ENCODE measurements at regions not wholly inside any gene's neighbourhood (a gene's known extent, or its start where the extent isn't known, plus 50 kb on each side); places are given as distances from the start of the nearest gene placed in this dataset.

- TF ChIP-seq CTCF (IDR thresholded peaks at IDR 0.05 in 2 of 3, conservative IDR thresholded peaks at IDR 0.05 in 1 of 3; ENCODE audit: borderline replicate concordance in 1 of 3, insufficient read depth in 1 of 3, low read depth in 2 of 3, low read length in 2 of 3) (no peak), ZBTB33 (IDR thresholded peaks at IDR 0.05; ENCODE audit: extremely low read depth, insufficient replicate concordance, low read length) (no peak), EZH2phosphoT487 (IDR thresholded peaks at IDR 0.05; ENCODE audit: borderline replicate concordance) (no peak), POLR2A (IDR thresholded peaks at IDR 0.05; ENCODE audit: borderline replicate concordance, extremely low read depth, insufficient read depth, insufficient read length) (no peak)
Observed at GRCh38 chr12:115824936-115825602, 452.4 kb downstream of the MED13L start.

Data from HCT116 (cell line).